ENCODE measurements at regions not wholly inside any gene's neighbourhood (a gene's known extent, or its start where the extent isn't known, plus 50 kb on each side); places are given as distances from the start of the nearest gene placed in this dataset.

GRCh38 chr1:105100102-105100501 lies 1350.4 kb downstream of the AMY1C start:
- TF ChIP-seq CTCF (IDR thresholded peaks at IDR 0.05) (no peak), ZFX (IDR thresholded peaks at IDR 0.05; ENCODE audit: borderline replicate concordance) (no peak)
